OCI-LY3 (cell line): ENCODE measurements at regions not wholly inside any gene's neighbourhood (a gene's known extent, or its start where the extent isn't known, plus 50 kb on each side); places are given as distances from the start of the nearest gene placed in this dataset.

ENCODE experiments used
- H2AFZ ChIP-seq: fragments of 200-600, 300-600 bp; shearing (Covaris generic); 2 replicates; pipeline ENCODE4 v1.6.0; 2014; ENCODE audit warnings: antibody characterized with exemption, low read depth, low read length
- H3K27ac ChIP-seq: fragments of 200-600, 300-600 bp; sonication (generic); 2 replicates; pipeline ENCODE4 v1.5.1; 2014; ENCODE audit warnings: mild to moderate bottlenecking, low read length, moderate library complexity, mixed read lengths
- H3K27me3 ChIP-seq: fragments of 200-600, 300-600 bp; sonication (generic); 2 replicates; pipeline ENCODE4 v1.6.1; 2014; ENCODE audit warnings: low read depth, low read length, mixed read lengths
- H3K36me3 ChIP-seq: fragments of 200-600, 300-600 bp; sonication (generic); replicated peaks from 2 replicates; pipeline ENCODE3; 2014; ENCODE audit warnings: low read depth, low read length, mixed read lengths
- H3K4me1 ChIP-seq: fragments of 300-600, 200-600 bp; sonication (generic); 2 replicates; pipeline ENCODE4 v1.6.1; 2014; ENCODE audit warnings: low read length, mixed read lengths
- H3K4me2 ChIP-seq: fragments of 200-600, 300-600 bp; sonication (generic); 2 replicates; pipeline ENCODE4 v1.6.1; 2014; ENCODE audit warnings: low read length, mixed read lengths
- H3K4me3 ChIP-seq: fragments of 300-600, 200-600 bp; sonication (generic); 2 replicates; pipeline ENCODE4 v1.5.1; 2014; ENCODE audit warnings: antibody characterized with exemption, mild to moderate bottlenecking, low read length, moderate library complexity
- H3K79me2 ChIP-seq: fragments of 300-600, 200-600 bp; shearing (Covaris generic); 2 replicates; pipeline ENCODE4 v1.6.1; 2014; ENCODE audit warnings: mild to moderate bottlenecking, low read length, mixed read lengths
- H3K9ac ChIP-seq: fragments of 300-600, 200-600 bp; shearing (Covaris generic); 2 replicates; pipeline ENCODE4 v1.6.0; 2014; ENCODE audit warnings: mild to moderate bottlenecking, low read length, moderate library complexity
- H3K9me3 ChIP-seq: fragments of 200-600, 300-600 bp; shearing (Covaris generic); 2 replicates; pipeline ENCODE4 v1.6.1; 2014; ENCODE audit warnings: low read length, mixed read lengths; ENCODE audit not compliant: insufficient read depth
- H4K20me1 ChIP-seq: fragments of 200-600, 300-600 bp; sonication (generic); 2 replicates; pipeline ENCODE4 v1.6.1; 2016; ENCODE audit warnings: low read length, mixed read lengths; ENCODE audit not compliant: insufficient read depth
- CTCF ChIP-seq: fragments of 200-600, 300-600 bp; sonication (generic); IDR thresholded peaks from 2 replicates; pipeline ENCODE4 v1.5.1; 2014; ENCODE audit warnings: antibody characterized with exemption, low read length, low read depth
- EZH2phosphoT487 ChIP-seq: fragments of 200-600 bp; shearing (Covaris generic); IDR thresholded peaks from 2 replicates; pipeline ENCODE4 v1.6.1; 2018; ENCODE audit warnings: antibody characterized with exemption, mixed run types, low read depth

GRCh38 chr5:174398171-174398570 is 326.2 kb upstream of the MSX2 start:
- H3K4me3 ChIP-seq, result no peak overlapping the region
- no peak overlapping the region for H2AFZ ChIP-seq
- H3K36me3 ChIP-seq, result no peaks in the 10 kb centered on the region
- H3K4me2 ChIP-seq, result no peak overlapping the region
- no peaks in the 10 kb centered on the region for H3K79me2 ChIP-seq
- H3K9ac ChIP-seq, result no peak overlapping the region
- no peaks in the 10 kb centered on the region for H4K20me1 ChIP-seq
- no peaks in the 10 kb centered on the region for H3K4me1 ChIP-seq
- no peaks in the 10 kb centered on the region for H3K9me3 ChIP-seq
- H3K27me3 ChIP-seq, result peaks cover 37% of the 10 kb centered on the region; the same call in 1 of the 2 replicates
- H3K27ac ChIP-seq, result no peak overlapping the region
- no peak for TF ChIP-seq EZH2phosphoT487
- TF ChIP-seq CTCF, result no peak

- Histone ChIP-seq H3K79me2 (no peaks in the 10 kb centered on the region), H3K4me3 (no peak overlapping the region), H3K4me2 (no peak overlapping the region), H3K27me3 (peaks cover 37% of the 10 kb centered on the region; the same call in 1 of the 2 replicates), H3K9ac (no peak overlapping the region), H3K9me3 (no peaks in the 10 kb centered on the region), H3K36me3 (no peaks in the 10 kb centered on the region), H4K20me1 (no peaks in the 10 kb centered on the region), H3K4me1 (no peaks in the 10 kb centered on the region), H2AFZ (no peak overlapping the region), H3K27ac (no peak overlapping the region)
- TF ChIP-seq CTCF (no peak), EZH2phosphoT487 (no peak)
These were observed 325.0 kb upstream of the MSX2 start for GRCh38 chr5:174399411-174399810.

- Histone ChIP-seq H4K20me1 (no peaks in the 10 kb centered on the region), H3K9me3 (no peaks in the 10 kb centered on the region), H3K79me2 (no peaks in the 10 kb centered on the region), H3K27me3 (peaks cover 39% of the 10 kb centered on the region; the same call in 1 of the 2 replicates), H3K27ac (no peak overlapping the region), H2AFZ (no peak overlapping the region), H3K4me2 (no peak overlapping the region), H3K36me3 (no peaks in the 10 kb centered on the region), H3K9ac (no peak overlapping the region), H3K4me3 (no peak overlapping the region), H3K4me1 (no peaks in the 10 kb centered on the region)
- no peak for TF ChIP-seq CTCF
- TF ChIP-seq EZH2phosphoT487, result no peak
These were observed 323.9 kb upstream of the MSX2 start for GRCh38 chr5:174400461-174400860.

- Histone ChIP-seq H3K9ac (no peak overlapping the region), H3K36me3 (no peaks in the 10 kb centered on the region), H3K27me3 (peaks cover 40% of the 10 kb centered on the region; the same call in 1 of the 2 replicates), H4K20me1 (no peaks in the 10 kb centered on the region), H3K4me2 (no peak overlapping the region), H3K27ac (no peak overlapping the region), H3K79me2 (no peaks in the 10 kb centered on the region), H2AFZ (no peak overlapping the region), H3K4me1 (no peaks in the 10 kb centered on the region), H3K9me3 (no peaks in the 10 kb centered on the region), H3K4me3 (no peak overlapping the region)
- TF ChIP-seq EZH2phosphoT487 (no peak), CTCF (no peak)
These were observed 322.6 kb upstream of the MSX2 start for GRCh38 chr5:174401793-174402192.
